ENCODE measurements at regions not wholly inside any gene's neighbourhood (a gene's known extent, or its start where the extent isn't known, plus 50 kb on each side); places are given as distances from the start of the nearest gene placed in this dataset.

GRCh38 chr5:4659851-4660250, 480.3 kb upstream of the ADAMTS16 start:
- TF ChIP-seq CTCF (IDR thresholded peaks at IDR 0.05), result no peak
- no peak for TF ChIP-seq POLR2A (IDR thresholded peaks at IDR 0.05)

Data from ovary (tissue), 3 donors.